ENCODE measurements at regions not wholly inside any gene's neighbourhood (a gene's known extent, or its start where the extent isn't known, plus 50 kb on each side); places are given as distances from the start of the nearest gene placed in this dataset.

GRCh38 chr2:88835726-88836125 lies 144.3 kb downstream of the RPIA start:
- TF ChIP-seq POLR2A (IDR thresholded peaks at IDR 0.05; ENCODE audit: low read length) (no peak), GATA1 (IDR thresholded peaks at IDR 0.05; ENCODE audit: low read depth, low read length) (no peak)
